Caco-2 (cell line): ENCODE measurements at regions not wholly inside any gene's neighbourhood (a gene's known extent, or its start where the extent isn't known, plus 50 kb on each side); places are given as distances from the start of the nearest gene placed in this dataset.

Experiments
- BruUV-seq: library from RNA; stranded (reverse); fragments of 400-500 nt; replicated peaks from 2 replicates; lab custom pipeline; 2021; lab: Mats Ljungman, UMichigan
- CTCF ChIA-PET: fragments of 300-600 bp; sonication (Branson Sonifier 250); formaldehyde crosslinking; loops from one replicate; lab custom pipeline; 2022; ENCODE audit warnings: antibody characterized with exemption; lab: Charles Lee
- POLR2A ChIA-PET: fragments of 300-600 bp; sonication (Branson Sonifier 250); formaldehyde crosslinking; loops from one replicate; lab custom pipeline; 2022; ENCODE audit warnings: antibody characterized with exemption; lab: Charles Lee
- DNase-seq, 2 experiments: peaks; one replicate each; pipeline versions ENCODE4 v3.0.0 to v3.0.0-alpha.2; 2020 to 2022
- H3K27me3 ChIP-seq: replicated peaks from 2 replicates; pipeline ENCODE4 v1.6.0; 2011; ENCODE audit warnings: low read length; ENCODE audit not compliant: control insufficient read depth, insufficient read depth
- H3K36me3 ChIP-seq: 2 replicates; pipeline ENCODE4 v1.5.1; 2011; ENCODE audit warnings: low read length; ENCODE audit not compliant: control insufficient read depth, insufficient read depth
- H3K4me1 ChIP-seq: fragments of 250-450 bp; sonication (Bioruptor Pico); 2 replicates; pipeline ENCODE4 v1.5.1; 2020; ENCODE audit warnings: mild to moderate bottlenecking
- H3K4me3 ChIP-seq: 2 replicates; pipeline ENCODE4 v1.5.1; 2011; ENCODE audit warnings: low read depth, mild to moderate bottlenecking, control low read depth, low read length
- H3K9me3 ChIP-seq: fragments of 250-450 bp; sonication (Bioruptor Pico); 2 replicates; pipeline ENCODE4 v1.5.1; 2020; ENCODE audit warnings: mild to moderate bottlenecking, moderate library complexity
- H3K27ac Mint-ChIP-seq: one replicate; pipeline ENCODE4 v1.8.0; 2022; ENCODE audit warnings: mixed read lengths; ENCODE audit not compliant: unreplicated experiment
- H3K27me3 Mint-ChIP-seq: one replicate; pipeline ENCODE4 v1.8.0; 2022; ENCODE audit warnings: mixed read lengths; ENCODE audit not compliant: insufficient read depth, unreplicated experiment
- H3K36me3 Mint-ChIP-seq: one replicate; pipeline ENCODE4 v1.8.0; 2022; ENCODE audit warnings: mild to moderate bottlenecking, mixed read lengths; ENCODE audit not compliant: insufficient read depth, unreplicated experiment
- H3K4me1 Mint-ChIP-seq: one replicate; pipeline ENCODE4 v1.8.0; 2022; ENCODE audit warnings: low read depth, mixed read lengths; ENCODE audit not compliant: unreplicated experiment
- H3K4me3 Mint-ChIP-seq: one replicate; pipeline ENCODE4 v1.8.0; 2022; ENCODE audit warnings: mild to moderate bottlenecking, moderate library complexity, mixed read lengths; ENCODE audit not compliant: unreplicated experiment
- H3K9me3 Mint-ChIP-seq: one replicate; pipeline ENCODE4 v1.8.0; 2022; ENCODE audit warnings: mixed read lengths; ENCODE audit not compliant: unreplicated experiment
- CTCF ChIP-seq, 2 experiments: fragments of 200-600 bp in 1 of 2; IDR thresholded peaks; 1 replicate in 1 of 2; 2 replicates in 1 of 2; pipeline versions ENCODE4 v1.5.1 to v1.8.0; 2011 to 2022; ENCODE audit warnings: antibody characterized with exemption in 1 of 2, control low read depth in 1 of 2, inconsistent platforms in 1 of 2, low read depth in 1 of 2, low read length in 1 of 2, mild to moderate bottlenecking in 1 of 2, moderate library complexity in 1 of 2; ENCODE audit not compliant: insufficient read depth in 1 of 2, severe bottlenecking in 1 of 2, unreplicated experiment in 1 of 2
- intact Hi-C: fragments of 100-400 bp; cut with micrococcal nuclease; formaldehyde crosslinking; loops from one replicate; pipeline ENCODE4 v1.10.0; 2022; ENCODE audit not compliant: unreplicated experiment

GRCh38 chr7:94335586-94335985 lies 59.1 kb upstream of the COL1A2 start:
- Histone ChIP-seq H3K4me3 (no peak overlapping the region), H3K4me1 (no peaks in the 10 kb centered on the region), H3K9me3 (no peaks in the 10 kb centered on the region), H3K27me3 (no peaks in the 10 kb centered on the region), H3K36me3 (no peaks in the 10 kb centered on the region)
- H3K27ac Mint-ChIP-seq: no peak overlapping the region
- H3K4me3 Mint-ChIP-seq: no peak overlapping the region
- no peak for DNase-seq
- CTCF ChIA-PET: no interaction called here
- H3K9me3 Mint-ChIP-seq: no peaks in the 10 kb centered on the region
- H3K36me3 Mint-ChIP-seq: no peaks in the 10 kb centered on the region
- peaks cover 18% of the 10 kb centered on the region for H3K27me3 Mint-ChIP-seq
- no peak for TF ChIP-seq CTCF (IDR thresholded peaks at IDR 0.05; ENCODE audit: insufficient read depth in 1 of 2, low read depth in 1 of 2, low read length in 1 of 2, severe bottlenecking in 1 of 2, unreplicated experiment in 1 of 2)
- no TSS peak for BruUV-seq
- intact Hi-C loops: no loop called here
- H3K4me1 Mint-ChIP-seq: no peaks in the 10 kb centered on the region
- POLR2A ChIA-PET: no interaction called here

- no peaks in the 10 kb centered on the region for H3K4me1 Mint-ChIP-seq
- intact Hi-C loops: no loop called here
- Histone ChIP-seq H3K36me3 (no peaks in the 10 kb centered on the region), H3K27me3 (no peaks in the 10 kb centered on the region), H3K4me1 (no peaks in the 10 kb centered on the region), H3K4me3 (no peak overlapping the region), H3K9me3 (no peaks in the 10 kb centered on the region)
- H3K36me3 Mint-ChIP-seq: no peaks in the 10 kb centered on the region
- no peaks in the 10 kb centered on the region for H3K9me3 Mint-ChIP-seq
- ChIA-PET POLR2A (no interaction called here), CTCF (no interaction called here)
- no peak for TF ChIP-seq CTCF (IDR thresholded peaks at IDR 0.05; ENCODE audit: insufficient read depth in 1 of 2, low read depth in 1 of 2, low read length in 1 of 2, severe bottlenecking in 1 of 2, unreplicated experiment in 1 of 2)
- no peak overlapping the region for H3K27ac Mint-ChIP-seq
- no peak for DNase-seq
- H3K4me3 Mint-ChIP-seq: no peak overlapping the region
- no TSS peak for BruUV-seq
- H3K27me3 Mint-ChIP-seq: peaks cover 14% of the 10 kb centered on the region
These were observed 58.7 kb upstream of the COL1A2 start for GRCh38 chr7:94336009-94336408.

- CTCF ChIA-PET: no interaction called here
- Mint-ChIP-seq H3K4me1 (no peaks in the 10 kb centered on the region), H3K27ac (no peak overlapping the region), H3K4me3 (no peak overlapping the region), H3K27me3 (peaks cover 15% of the 10 kb centered on the region), H3K36me3 (no peaks in the 10 kb centered on the region), H3K9me3 (no peaks in the 10 kb centered on the region)
- no peak for TF ChIP-seq CTCF (IDR thresholded peaks at IDR 0.05; ENCODE audit: insufficient read depth in 1 of 2, low read depth in 1 of 2, low read length in 1 of 2, severe bottlenecking in 1 of 2, unreplicated experiment in 1 of 2)
- DNase-seq: no peak
- Histone ChIP-seq H3K4me1 (no peaks in the 10 kb centered on the region), H3K36me3 (no peaks in the 10 kb centered on the region), H3K27me3 (no peaks in the 10 kb centered on the region), H3K9me3 (no peaks in the 10 kb centered on the region), H3K4me3 (no peak overlapping the region)
- POLR2A ChIA-PET: no interaction called here
- intact Hi-C loops: no loop called here
- BruUV-seq: no TSS peak
These were observed 55.7 kb upstream of the COL1A2 start for GRCh38 chr7:94338921-94339371.
